Stimulated activated CD4-positive, alpha-beta T cell treated with anti-CD3 and anti-CD28 coated beads, Interleukin-2, amount 100 ng/mL, for 4 hours (primary cell): ENCODE measurements at regions not wholly inside any gene's neighbourhood (a gene's known extent, or its start where the extent isn't known, plus 50 kb on each side); places are given as distances from the start of the nearest gene placed in this dataset.

Experiments used
- DNase-seq: peaks from one replicate; pipeline ENCODE4 v3.0.0-alpha.2; 2020; ENCODE audit warnings: low read depth

DNA sequence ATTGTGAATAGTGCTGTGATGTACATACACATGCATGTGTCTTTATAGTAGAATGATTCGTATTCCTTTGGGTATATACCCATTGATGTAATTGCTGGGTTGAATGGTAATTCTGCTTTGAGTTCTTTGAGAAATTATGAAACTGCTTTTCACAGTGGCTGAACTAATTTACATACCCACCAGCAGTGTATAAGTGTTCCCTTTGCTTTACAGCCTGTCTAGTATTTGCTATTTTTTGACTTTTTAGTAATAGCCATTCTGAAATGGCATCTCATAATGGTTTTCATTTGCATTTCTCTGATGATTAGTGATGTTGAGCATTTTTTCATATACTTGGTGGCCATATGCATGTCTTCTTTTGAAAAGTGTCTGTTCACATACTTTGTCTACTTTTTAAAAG lies 54.5 kb upstream of the FAM78B start:
- DNase-seq: no peak

DNA sequence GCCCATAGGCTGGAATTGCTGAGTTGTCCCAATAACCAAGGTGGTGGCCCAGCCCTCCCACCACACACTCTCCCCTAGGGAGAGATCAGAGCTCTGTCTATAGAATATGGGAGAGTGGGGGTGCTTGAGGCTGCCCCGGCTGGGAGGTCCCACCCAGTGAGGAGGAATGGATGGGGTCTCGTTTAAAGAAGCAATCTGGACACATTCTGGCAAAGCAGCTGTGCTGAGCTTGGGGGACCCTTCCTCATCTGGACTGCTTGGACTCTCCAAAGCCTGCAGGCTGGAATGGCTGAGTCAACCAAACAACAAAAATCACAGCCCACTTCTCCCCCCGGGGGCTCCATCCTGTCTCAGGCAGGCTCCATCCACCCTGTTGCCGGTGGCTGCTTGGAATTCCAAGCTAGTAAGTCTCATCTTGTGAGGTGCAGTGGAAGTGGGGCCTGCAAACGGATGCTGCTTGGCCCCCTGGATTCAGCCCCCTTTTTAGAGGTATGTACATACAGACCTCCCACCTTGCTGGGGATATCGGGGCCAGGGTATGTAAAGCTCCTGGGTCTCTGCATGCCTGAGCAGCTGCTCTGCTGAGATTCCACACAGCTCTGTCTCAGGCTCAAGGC lies 67.1 kb upstream of the FAM78B start:
- no peak for DNase-seq

DNA sequence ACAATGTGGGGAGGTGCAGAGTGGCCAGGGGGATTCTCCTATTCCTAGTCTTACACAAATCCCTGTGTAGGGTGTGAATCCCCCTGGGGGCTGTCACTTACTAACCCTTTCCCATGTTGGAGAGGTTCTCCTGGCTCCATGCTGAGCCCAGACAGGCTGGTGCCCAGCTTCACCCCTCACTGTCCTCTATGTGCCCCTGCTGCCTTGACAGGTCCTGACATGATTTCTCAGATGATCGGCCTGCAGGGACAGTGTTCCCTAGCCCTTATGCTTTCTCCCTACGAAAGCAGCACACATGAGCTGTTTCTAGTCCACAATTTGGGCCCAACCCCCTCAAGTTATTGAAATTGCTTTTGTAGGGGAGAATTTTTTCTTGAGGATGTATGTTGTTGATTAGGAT lies 68.9 kb upstream of the FAM78B start:
- no peak for DNase-seq

DNA sequence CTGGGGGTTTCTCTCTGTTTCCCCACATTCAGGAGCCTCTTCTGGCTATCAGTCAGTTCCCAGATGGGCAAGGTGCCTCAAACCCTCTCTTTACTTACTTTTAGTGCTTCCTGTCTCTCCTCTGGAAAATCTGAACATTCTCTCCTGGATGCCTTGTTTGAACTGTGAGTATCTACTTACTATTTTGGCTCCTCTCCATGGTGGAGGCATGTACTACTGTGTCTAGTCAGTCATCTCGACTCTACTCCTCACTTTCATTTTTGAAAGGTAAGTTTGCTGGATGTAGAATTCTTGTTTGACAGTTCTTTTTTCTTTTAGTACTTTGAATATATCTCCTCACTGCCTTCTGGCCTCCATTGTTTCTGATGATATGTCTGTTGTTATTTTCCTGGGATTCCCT lies 70.9 kb upstream of the FAM78B start:
- DNase-seq: no peak

DNA sequence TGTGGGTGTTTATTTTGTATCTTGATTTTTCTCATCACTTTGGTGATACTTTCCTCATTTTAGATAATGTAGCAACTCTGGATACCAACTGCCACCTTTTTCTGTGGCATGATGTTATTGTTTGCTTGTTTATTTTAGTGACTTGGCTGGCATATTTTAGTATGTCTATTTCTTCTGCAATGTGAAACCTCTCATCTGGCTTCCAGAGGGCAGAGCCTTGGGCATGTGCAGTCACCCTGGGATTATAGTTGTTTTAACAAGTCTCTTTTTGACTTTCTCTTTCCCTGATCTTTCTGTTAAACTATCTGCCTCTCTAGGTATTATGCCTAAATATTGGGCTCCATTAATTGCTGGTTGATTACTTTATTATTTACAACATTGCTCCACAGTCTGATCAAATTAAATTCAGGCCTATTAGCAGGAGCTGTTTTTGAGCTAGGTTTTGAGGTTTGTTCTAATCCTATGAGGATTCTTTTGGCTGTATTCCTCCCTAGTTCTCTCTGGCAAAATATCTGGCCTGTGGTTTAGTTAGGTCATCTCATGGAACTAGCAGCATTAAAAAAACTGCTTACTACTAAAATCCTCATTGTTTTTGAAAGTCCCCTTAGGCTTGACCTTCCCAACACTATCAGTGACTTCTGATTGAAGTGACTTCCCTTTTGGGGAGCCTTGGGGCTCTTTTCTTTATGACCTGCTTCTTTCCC lies 86.4 kb upstream of the FAM78B start:
- no peak for DNase-seq

DNA sequence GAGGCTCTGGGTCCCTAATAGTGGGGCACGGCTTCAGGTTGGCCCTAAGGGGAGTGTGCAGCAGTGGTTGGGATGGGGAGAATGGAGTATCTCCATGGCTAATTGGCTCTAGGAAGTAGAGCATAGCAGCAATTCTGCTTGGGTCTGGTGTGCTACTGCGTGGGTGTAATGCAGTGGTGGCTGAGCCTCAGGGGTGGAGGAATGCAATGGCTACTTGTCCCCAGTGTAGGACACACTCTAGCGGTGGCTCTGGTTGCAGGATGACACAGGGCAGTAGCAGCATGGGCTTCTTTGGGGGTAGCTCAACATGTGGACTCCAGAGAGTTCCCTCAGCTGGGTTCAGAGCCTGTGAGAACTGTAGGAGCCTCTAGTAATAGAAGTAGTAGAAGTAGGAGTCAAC lies 91.2 kb upstream of the FAM78B start:
- no peak for DNase-seq

DNA sequence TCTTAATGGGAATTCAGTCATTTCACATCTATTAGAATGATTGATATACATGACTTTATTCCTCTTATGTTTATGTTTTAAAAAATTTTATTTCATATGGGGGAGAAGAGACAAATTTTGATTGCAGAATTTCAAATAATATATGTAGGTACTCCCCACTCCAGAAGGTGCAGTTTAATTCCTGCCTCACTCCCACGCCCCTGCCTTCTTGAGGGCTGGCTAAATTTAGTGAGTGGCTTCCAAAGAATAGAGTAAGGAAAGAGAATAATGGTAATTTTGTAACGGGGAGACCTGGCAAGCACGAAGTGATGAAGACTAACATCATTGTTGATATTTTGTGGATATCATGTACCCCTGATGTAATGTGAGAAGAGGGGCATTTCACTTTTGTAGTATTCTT lies 94.7 kb upstream of the FAM78B start:
- DNase-seq: no peak

DNA sequence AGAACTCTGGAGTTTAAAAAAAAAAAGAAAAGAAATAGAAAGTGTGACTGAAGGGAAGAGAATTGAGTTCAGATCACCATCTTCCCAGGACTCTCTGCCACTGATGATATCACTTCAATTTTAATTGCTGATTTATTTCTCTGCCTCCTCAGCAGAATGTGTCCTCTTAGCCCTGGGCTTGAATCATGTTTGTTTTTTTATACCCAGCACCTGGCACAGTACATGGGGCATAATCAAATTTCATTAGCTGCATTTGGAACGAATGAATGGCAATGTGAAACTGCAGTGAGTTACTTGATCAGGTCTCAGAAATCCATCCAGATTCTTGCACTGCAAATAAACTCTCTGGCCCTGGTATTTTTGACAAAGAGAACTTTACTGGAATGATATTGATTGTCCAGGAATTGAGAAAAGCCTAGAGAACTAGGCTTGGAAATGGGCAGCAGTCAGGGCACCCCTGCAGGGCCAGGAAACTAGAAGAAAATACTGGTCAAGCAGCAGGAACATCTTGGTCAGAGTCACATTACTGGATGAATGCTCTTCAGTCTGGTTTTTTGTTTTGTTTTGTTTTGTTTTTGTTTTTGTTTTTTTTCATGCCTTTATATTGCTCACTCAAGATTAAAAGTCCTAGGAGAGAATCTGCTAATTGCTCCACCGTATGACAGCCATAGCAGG lies 103.8 kb upstream of the FAM78B start:
- DNase-seq: no peak

DNA sequence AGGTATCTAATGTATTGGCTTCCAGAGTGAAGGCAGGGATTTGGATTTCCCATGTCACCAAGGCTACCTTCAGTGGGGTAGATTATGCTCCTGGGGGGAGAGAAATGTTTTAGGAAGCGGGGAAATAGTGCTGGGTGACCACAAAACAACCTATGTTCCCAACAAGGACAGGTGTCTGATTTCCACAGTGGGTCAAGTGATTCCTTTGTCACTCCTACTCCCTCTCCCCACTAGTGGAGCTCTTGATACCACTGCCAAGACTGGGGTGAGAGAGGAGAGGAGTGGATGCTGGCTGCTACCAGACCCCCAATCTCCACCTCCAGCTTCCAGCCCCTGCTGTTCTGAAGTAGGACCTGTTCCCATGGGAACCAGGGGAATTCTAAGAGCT lies 104.3 kb upstream of the FAM78B start:
- DNase-seq: no peak

DNA sequence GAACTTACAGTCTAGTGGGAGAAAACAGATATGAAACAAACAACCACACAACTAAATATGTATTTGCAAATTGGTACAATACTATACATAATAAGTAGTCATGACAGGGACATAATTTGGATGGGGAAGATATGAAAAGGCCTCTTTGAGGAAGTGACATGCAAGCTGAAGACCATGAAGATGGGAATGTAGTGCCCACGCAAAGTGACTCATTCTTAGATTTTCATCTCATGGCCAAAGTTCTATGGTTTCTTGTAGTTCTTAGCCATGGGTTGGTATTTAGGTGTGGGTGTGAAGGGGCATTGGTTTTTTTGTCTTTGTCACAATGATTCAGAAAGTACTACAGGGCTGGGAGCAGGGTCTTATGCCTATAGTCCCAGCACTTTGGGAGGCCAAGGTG lies 105.4 kb upstream of the FAM78B start:
- no peak for DNase-seq

DNA sequence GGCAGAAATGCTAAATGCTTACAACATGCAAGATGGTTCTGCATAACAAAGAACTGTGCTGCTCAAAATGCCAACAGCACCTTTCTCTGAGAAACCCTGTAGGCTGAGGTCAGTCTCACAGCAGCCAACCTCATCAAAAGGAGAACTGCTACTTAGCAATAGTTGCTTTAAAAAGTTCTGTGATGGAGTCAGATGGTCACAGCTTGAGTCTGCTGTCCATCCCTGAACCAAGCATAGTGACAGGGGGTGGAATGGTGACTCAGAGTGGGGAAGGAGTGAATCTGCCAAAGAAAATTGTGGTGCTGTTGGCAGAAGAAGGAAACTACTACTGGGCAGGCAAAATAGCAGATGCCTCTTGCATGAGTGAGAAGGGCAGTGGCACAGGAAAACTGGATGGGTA lies 106.0 kb upstream of the FAM78B start:
- DNase-seq: no peak

DNA sequence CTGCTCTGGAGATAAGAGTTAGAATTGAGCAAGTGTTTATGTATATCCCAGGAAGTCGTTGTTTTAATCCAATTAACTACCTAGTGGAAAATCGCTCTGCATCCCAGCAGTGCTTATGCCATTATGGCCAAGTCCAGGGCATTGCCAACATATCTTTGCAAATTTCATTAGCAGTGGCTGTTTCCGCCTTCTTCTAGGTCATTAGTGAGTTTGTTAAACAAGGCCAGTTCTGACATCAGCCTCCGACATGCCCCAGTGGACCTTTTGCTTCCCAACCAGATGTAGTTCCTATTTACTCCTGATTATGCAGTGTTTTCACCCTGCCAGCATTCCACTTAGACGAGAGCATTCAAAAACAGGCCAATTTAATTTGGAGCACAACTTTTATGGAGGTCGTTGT lies 106.8 kb upstream of the FAM78B start:
- no peak for DNase-seq

DNA sequence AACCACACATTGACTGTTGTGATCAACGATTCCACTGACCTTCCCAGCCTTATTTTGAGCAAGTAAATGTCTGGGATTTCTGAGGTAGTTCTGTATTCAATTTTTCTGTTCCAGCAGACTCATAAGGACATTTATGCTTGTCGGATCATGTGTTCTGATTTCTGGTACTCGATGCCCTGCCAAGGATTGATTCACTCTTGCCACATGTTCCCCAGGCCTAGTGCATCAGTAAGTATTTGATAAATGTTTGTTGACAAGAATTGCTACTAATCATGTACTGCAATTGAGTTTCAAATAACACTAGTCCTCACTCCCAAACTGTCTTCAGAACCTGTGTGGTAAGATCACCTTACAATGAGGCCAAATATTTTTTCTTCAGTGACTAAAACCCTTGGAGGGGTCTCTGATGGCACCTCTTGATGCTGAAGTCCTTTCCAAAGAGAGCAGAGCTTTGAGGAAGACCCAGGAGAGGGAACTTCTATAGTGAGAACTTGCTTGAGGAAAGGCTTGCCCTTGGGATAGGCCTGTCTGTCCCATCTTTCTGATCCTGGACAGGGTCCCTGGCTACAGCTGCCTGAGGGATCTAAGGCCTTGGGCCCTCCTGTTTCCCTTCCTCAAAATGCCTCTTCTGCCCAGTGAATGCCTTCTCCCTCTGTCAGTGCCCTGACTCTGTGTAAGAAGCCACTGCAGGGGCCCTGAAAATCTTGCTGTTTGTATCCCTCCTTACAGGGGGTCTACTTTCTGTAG lies 115.8 kb upstream of the FAM78B start:
- DNase-seq: no peak

DNA sequence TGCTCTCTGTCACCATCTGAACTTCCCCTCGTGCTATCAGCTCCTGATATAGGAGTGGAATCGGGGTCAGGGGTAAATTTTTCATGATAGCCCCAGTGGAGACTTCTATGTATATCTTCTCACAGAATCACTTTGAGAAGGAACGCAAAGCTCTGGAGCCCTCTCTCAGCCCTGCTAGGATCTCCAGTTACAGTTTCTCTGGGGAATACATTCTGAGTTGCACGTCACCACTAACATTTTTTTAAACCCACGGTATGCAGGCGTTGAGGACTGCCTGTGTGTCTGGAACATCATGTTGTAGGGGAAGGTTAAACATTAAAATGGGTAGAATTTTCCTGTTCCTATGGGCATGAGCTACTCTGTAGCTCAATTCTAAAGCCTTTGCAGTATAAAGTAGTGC lies 116.4 kb upstream of the FAM78B start:
- DNase-seq: no peak

DNA sequence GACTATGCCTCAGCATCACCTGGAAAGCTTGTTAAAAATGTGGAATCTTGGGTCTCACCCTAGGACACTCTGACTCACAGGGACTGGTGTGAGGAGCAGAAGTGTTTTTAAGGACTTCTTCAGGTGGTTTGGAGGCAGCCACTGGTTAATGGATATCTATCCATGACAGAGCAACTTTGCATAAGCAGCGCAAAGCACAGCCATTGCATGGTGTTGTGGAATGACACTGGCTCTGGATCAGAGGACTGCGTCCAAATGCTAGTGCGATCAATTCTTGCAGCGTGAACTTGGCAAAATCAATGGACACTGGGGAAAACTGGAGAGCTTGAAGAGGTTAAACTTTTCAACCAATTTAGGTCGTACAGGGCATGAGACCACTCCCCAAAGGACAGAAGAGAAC lies 116.8 kb upstream of the FAM78B start:
- no peak for DNase-seq

DNA sequence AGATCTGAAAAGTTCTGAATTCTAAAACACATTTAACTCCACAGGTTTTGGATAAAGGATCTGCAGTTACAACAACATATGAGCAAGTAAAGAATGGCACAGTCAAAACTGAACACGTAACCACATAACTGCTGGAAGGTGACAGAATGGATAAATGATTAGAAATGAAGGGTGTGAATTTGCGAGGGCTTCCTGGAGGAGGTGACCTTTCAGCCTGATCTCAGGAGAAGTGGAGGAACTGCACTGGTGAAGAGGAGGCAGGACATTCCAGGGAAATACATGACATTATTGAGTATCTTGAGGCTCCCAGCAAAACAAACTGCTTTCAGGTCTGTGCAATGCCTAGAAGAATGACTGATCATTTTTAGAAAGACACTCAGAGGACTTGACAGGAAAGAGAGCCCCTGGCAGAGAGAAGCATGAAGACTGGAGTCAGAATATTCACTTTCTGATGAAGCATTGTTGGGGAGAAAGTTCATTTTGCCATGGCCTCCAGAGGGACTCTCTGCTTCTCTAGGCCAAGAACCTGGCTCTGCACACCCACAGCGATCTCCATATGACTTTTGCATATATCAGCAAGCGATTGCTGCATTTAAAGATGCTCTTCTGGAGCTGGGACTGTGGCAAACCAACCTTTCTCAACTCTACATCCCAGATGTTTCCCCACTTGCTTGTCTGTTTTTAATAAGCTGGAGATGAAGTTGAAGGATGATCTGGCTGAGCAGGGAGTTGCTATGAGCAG lies 122.7 kb upstream of the FAM78B start:
- DNase-seq: no peak

DNA sequence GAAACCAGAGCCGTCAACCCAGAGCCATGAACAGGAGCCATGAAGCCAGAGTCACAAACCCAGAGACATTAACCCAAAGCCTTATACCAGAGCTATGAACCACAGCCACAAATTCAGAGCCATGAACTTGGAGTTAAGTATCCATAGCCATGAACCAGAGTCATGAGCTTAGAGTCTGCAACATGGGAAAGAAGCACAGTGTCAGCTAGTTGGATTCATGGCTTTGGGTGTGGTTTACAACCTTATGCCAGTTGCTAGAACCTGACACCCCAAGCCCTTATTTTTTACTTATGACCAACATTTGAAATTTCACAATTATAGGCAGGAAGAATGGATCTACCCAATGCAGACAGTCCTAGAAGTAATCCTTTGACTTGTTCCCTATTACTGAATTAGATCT lies 128.9 kb upstream of the FAM78B start:
- DNase-seq: no peak

DNA sequence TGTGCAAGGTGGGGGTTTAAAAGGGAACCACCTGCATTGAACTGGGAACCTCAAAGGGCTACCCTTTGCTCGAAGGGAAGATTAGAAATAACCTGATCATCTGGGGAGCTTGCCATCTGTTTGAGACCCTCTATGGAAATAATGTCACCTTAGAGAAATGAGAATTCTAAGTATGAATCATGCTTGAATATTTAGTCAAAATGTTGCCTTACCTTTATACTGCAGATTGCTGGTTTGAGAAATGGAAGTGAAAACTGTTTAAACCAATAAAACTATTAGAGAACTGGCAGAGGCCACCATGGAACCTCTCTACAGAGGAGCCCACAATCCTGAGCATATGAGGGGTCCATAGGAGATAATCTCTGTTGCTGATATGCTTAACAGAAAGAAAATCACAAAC lies 131.2 kb upstream of the FAM78B start:
- no peak for DNase-seq

DNA sequence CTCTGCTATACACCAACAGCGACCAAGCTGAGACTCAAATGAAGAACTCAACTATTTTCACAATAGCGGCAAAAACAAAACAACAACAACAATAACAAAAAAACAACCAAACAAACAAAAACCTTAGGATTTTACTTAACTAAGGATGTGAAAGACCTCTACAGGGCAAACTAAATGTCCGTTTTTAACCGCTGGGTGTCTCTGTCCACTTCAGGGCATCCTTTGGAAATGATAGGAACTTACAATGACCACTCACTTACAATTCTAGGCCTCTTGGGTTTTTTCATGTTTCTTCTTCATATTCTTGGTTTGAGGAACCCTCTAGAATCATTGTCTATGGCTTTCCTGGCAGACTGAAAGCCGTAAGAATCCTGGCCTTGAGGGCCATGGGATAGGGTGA lies 134.0 kb upstream of the FAM78B start:
- DNase-seq: no peak

DNA sequence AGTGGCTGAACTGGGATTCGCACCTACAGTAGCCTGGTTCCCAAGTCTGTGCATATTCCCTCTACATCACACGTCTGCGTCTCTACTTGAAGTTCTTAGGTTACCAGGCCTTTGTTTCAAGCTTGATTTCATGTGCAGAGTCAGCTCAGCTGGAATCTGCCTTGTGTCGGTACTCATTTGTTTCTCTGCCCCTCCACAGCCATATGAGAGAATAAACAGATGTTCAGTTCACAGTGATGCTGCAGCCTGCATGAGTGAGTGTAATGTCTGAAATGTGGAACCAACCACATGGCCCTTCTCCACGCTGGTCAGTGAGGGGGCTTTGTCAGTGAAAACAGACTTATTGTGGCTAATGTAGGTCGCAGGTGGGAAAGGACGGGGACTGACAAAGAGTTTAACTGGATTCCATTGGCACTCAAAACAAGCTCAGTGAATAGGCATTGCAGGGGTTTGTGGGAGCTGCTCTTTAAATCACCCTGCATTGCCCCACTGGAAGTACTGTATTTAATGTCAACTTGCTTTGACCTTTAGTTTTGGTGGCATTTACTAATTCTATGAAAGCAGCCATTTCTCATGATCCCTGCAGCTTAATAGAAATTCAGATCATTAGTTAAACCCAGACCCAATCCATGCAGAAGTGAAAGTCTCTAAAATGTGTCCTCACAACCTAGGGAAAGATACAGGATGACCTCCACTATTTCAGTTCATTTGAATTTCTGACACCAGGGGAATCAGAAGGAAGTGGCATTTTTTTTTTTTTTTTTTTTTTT lies 136.4 kb upstream of the FAM78B start:
- DNase-seq: no peak

DNA sequence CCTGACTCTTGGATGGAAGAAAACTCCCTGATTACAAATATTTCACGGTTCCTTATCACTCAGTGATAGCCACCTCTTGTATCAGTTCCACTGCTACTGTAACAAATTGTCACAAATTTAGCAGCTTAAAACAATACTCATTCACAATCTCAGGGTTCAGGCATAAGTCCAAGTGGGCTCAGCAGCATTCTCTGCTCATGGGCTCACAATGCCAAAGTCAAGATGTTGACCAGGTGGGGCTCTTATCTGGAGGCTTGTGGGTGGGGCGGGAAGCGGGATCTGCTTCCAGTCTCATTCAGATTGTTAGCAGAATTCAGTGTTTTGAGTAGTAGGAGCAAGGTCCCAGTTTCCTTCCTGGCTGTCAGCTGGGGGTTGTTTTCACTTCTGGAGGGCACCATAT lies 137.3 kb upstream of the FAM78B start:
- no peak for DNase-seq

DNA sequence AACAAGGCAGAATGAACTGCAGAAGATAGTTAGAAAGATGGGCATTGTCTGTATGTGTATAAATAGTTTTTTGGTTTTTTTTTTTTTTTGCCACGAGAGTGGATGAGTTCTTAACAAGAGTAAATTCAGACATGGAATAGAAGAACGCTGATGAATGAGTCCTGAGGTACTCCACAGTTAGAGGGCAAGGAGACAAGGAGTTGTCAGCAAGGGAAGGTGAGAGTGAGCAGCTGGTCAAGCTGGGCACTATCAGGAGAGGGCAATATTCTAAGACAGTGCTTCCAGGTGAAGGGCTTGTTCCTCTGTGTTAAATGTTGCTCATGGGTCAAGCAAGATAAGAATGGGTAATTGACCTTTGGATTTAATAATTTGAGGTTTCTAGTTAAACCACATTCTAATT lies 138.6 kb upstream of the FAM78B start:
- no peak for DNase-seq
